GM21367 (cell line): ENCODE measurements at regions not wholly inside any gene's neighbourhood (a gene's known extent, or its start where the extent isn't known, plus 50 kb on each side); places are given as distances from the start of the nearest gene placed in this dataset.
"Not testable (repeated sequence)": the region's sequence is repeated elsewhere in the genome, so short reads cannot be mapped to it uniquely, and the experiment has no call there.

Experiments
- ATAC-seq: cut with Tn5 transposase; IDR thresholded peaks from one replicate; pipeline ENCODE4 v1.9.1; 2021; ENCODE audit not compliant: unreplicated experiment

GRCh38 chr18:6569813-6570212 lies 155.1 kb upstream of the L3MBTL4 start:
- ATAC-seq, result no peak

GRCh38 chr18:6570581-6571238 lies 156.0 kb upstream of the L3MBTL4 start:
- no peak for ATAC-seq

DNA sequence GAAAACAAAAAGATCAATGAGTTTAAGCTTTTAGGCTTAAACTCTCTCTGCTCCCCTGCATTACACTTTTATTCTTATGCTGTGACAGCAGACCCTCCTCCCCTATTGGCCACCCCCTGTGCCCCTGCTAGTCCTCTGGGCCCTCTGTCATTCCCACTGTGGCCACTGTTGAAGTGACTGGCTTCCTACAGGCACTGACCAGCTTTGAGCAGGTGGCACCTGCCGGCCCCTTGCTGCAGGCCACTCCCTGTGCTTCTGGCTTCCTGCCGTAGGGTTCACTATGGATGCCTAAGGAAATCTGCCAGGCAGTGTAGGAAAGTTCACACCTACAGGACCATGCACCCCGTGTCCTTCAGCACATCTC lies 156.5 kb upstream of the L3MBTL4 start:
- ATAC-seq, result no peak

DNA sequence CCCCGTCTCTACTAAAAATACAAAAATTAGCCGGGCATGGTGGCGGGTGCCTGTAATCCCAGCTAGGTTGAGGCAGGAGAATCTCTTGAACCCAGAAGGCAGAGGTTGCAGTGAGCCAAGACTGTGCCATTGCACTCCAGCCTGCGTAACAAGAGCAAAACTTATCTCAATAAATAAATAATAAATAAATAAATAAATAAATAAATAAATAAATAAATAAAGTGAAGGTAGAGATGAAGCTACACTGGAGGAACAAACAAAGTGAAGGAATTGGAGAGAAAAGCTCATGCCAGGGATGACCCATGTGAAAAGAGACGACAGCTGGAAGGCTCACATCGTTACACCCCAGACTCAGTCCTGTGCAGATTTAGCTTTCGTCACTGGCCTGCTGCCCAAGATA lies 157.3 kb upstream of the ARHGAP28 start:
- ATAC-seq, result not testable (repeated sequence)

DNA sequence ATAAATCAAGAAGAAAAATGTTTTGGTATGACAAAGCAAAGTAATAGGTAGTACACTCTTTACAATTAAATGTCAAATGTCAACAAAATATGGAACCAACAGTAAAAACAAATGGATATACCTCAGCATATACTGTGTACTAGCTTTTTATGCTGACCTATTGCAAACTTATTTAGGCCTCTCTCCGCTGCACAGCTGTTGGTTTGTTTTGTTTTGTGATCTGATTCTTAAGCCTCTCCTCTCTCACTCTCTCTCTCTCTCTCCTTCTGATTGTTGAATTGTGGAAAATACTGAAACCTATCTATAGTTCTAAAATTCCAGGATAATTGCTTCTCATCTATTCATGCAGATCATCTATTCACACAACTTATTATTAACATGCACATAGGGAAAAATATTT lies 154.9 kb upstream of the ARHGAP28 start:
- no peak for ATAC-seq

DNA sequence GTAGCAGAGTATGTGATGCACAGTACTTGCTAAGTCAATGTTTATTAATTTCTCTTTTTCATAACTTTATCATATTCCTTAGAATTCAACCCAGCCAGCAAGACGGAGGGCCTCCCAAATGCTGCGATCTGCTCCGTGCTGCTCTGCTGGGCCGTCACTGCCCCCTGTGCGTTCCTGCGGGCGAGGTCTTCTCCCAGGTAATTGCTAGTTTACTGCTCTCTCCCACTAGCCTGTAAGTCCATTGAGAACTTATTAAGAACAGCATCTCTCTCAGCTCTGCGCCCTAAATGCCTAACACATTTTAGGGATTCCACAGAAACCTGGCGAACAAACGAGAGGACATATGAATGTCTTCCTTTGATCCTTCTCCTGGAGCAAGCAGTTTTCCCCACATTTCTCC lies 153.6 kb upstream of the ARHGAP28 start:
- no peak for ATAC-seq

GRCh38 chr18:6576718-6577375 lies 152.7 kb upstream of the ARHGAP28 start:
- no peak for ATAC-seq

DNA sequence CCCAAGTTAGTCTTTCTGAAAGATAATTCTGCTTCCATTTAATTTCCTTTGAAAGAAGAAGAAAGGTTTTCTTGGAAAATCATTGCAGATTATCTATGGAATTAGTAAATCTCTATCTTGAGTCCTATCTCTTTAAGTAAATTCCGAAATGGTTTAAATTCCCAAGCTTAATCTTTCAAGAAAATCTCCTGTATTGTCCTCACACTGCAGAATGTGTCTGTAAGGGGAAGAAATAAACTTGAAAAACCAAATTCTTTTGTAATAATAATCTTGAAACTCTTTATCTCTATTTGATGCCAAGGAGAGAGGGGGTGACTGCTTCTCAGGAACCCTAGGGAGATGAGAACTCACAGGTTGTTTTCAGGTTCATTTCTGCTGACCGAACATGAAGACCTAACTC lies 150.8 kb upstream of the ARHGAP28 start:
- no peak for ATAC-seq

DNA sequence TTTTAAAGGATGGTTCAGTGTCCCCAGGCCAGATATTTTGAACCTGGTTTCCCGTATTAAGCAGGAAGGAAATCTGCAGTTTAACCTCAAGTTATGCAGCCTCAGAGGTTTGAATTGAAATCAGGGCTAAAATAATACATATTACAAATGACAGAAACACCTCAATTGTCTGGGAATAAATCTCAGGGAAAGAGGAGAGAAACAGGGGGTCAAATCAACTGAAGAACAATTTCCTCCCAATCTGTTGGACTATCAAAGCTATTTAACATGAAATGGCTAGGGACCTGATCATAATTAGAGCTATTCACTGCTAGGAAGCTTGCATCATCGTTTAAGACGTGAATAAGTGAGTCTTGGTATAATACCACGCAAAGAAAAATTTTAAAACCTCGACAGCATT lies 150.0 kb upstream of the ARHGAP28 start:
- ATAC-seq, result no peak

DNA sequence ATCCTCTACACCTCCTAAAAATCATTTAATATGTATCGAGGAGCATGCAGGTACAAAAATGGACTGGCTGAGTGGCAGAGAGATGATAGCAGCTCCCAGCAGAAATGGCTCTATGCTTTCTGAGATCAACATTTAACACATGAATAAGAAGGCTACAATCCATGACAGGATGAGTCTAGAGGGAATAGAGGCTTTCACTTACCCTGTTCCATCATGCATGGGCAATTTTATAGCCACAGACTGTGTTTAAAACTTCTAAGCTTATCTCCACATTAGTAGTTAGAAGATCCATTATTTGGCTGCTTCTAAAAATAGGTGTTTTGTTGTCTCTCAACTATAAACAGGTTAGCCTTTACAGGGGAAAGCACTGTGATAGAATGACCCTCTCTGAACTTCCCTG lies 149.1 kb upstream of the ARHGAP28 start:
- no peak for ATAC-seq

DNA sequence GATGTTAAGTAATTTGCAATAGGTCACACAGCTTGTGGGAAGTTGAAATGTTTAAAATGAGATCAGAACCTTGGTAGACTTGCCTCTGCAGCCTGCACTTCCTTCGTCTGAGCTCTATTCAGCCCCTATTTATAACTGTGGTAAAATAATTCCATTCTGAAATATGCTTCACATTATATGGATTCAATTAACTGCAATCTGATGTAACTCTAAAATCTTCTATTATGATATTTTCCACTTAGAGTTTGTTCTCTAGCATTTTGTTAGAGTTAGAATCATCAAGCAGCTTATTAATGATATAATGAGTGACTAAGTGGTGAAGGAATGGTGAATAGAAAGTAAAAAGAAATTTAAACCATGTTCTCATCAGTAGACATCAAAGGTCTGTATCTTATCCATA lies 139.6 kb upstream of the ARHGAP28 start:
- ATAC-seq, result no peak

DNA sequence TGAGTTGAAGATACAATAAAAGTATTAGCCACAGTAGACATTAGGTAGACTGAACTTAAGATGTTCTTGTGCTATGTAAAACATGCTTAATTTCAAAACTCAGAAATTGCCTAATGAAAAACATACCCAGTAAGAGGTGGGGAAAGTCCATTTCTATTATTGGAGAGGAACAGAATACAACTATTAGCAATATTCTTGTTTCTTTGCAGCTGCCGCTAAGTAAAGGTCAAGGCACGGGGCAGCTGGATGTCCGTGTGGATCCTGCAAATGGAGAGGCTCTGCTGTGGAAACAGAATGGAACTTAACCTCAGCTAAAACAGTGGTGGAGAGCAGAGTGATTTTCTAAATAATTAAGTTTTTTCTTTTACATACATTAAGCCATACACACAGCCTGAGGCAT lies 139.2 kb upstream of the ARHGAP28 start:
- ATAC-seq, result no peak

- ATAC-seq, result no peak
Observed at GRCh38 chr18:6591491-6591890, 138.0 kb upstream of the ARHGAP28 start.

- ATAC-seq, result no peak
Observed at GRCh38 chr18:6592522-6592921, 137.0 kb upstream of the ARHGAP28 start.

DNA sequence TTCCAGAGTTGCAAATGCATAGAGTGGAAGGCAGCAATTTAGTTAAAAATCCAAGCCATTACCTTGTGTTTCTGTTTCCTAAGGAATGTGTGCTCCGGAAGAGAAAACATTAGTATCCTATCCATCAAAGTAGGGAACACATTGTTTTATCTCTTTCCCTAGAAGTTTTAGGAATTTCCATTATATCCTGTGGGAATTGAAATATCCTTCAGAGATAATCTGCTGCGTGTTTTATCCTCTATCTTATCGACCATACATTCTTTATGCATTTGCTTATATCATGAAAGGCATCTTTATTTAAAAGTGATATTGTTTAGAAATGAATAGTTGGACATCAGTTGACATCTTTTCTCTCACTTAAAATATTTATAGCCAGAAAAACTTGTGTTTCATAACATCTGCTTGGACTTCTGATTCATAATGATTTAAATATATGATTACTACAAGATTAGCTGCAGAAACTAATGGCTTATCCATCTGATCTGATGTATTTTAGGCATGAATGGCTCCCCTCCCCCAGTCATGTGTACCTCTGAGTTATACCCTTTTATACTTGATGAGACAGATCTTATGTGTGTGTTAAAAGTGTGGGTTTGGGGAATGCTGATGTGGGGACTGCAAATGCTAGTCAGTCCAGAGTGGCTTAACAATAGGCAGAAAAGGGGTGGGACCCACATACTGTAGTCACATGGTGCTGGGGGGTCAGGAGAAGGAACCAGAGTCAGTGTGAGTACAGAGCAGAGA lies 136.2 kb upstream of the ARHGAP28 start:
- no peak for ATAC-seq

- ATAC-seq, result no peak
Observed at GRCh38 chr18:6595666-6596065, 133.8 kb upstream of the ARHGAP28 start.

DNA sequence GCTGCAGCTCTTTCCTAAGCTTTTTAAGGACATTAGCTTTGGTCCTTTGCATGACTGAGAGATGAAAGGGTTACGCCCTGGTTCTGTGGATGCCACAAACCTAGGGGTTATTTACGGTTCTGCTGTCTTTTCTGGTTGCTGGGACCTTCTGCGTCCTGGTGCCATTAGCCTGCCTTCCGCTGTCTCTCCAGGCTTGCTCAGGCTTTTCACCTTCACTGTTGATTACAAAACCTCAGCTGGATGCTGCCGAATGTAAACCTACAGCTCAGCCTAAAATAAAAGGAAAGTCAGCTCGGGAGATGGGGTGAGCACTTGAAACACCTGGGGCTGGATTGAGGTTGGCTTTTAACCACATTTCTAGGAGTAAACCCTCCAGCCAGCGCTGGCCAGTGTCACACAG lies 130.9 kb upstream of the ARHGAP28 start:
- no peak for ATAC-seq

- ATAC-seq, result no peak
Observed at GRCh38 chr18:6600667-6601167, 128.8 kb upstream of the ARHGAP28 start.

- no peak for ATAC-seq
Observed at GRCh38 chr18:6601241-6601640, 128.3 kb upstream of the ARHGAP28 start.

DNA sequence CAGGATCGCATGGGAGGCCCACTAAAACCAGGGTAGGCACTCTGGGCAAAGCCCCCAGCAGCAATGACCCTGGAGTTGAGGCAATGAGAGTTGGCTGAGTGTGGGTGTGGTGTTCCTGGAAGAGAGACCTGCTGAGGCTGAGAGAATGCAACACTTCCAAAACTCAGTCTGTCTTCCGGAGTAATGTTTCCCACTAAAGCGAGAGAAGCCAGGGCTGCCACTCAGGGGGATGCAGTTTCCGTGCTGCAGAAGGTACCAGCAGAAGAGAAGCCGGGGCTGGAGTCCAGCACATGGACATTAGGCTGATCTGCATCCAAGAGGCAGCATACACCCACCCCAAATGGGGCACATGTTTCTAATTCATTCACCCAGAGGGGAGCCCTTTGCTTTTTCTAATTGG lies 127.2 kb upstream of the ARHGAP28 start:
- no peak for ATAC-seq

DNA sequence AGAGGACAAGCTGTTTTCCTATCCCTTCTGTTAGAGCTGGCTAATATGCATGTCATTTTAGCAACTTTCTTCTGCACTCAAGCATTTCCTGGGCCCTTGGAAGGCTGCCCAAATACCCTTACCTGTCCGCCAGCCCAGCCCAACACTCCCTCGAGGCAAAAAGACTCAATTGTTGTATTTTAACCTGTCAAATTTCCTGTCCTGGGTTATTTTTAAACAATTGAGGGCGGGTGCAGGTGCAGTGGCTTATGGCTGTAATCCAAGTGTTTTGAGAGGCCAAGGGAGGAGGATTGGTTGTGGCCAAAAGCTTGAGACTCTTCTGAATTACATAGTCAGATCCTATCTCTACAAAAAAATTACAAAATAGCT lies 125.0 kb upstream of the ARHGAP28 start:
- no peak for ATAC-seq
